H1 (cell line): ENCODE measurements at regions not wholly inside any gene's neighbourhood (a gene's known extent, or its start where the extent isn't known, plus 50 kb on each side); places are given as distances from the start of the nearest gene placed in this dataset.

Experiments used
- CTCF ChIA-PET: fragments of 300-600 bp; sonication (Branson Sonifier 250); formaldehyde crosslinking; loops from one replicate; lab custom pipeline; 2021; ENCODE audit not compliant: partially characterized antibody; lab: Charles Lee
- POLR2A ChIA-PET: fragments of 300-600 bp; sonication (Branson Sonifier 250); formaldehyde crosslinking; loops from one replicate; lab custom pipeline; 2021; ENCODE audit warnings: inconsistent platforms; ENCODE audit not compliant: partially characterized antibody; lab: Charles Lee
- DNase-seq, 2 experiments: peaks; one replicate each; pipeline versions ENCODE4 v3.0.0 to v3.0.0-alpha.2; 2010 to 2022; ENCODE audit warnings: low spot score in 2 of 2, low read depth in 1 of 2, mixed read lengths in 1 of 2
- FAIRE-seq: peaks from 2 replicates; lab custom pipeline; 2011; peaks lifted over from hg19 to GRCh38; lab: Jason Lieb, UNC
- H2AFZ ChIP-seq: 2 replicates; pipeline ENCODE4 v1.8.1; 2012; ENCODE audit warnings: low read length, inconsistent platforms
- H2AK5ac ChIP-seq: 2 replicates; pipeline ENCODE4 v1.6.1; 2013; ENCODE audit warnings: low read depth, low read length
- H2BK120ac ChIP-seq: replicated peaks from 2 replicates; pipeline ENCODE3; 2013; ENCODE audit warnings: low read depth, low read length, inconsistent platforms
- H2BK12ac ChIP-seq: 2 replicates; pipeline ENCODE4 v1.6.1; 2013; ENCODE audit warnings: low read depth, low read length
- H2BK15ac ChIP-seq: 2 replicates; pipeline ENCODE4 v1.6.1; 2013; ENCODE audit warnings: low read length
- H2BK20ac ChIP-seq: 2 replicates; pipeline ENCODE4 v1.6.1; 2013; ENCODE audit warnings: low read length
- H2BK5ac ChIP-seq: 2 replicates; pipeline ENCODE4 v1.6.1; 2013; ENCODE audit warnings: low read depth, low read length
- H3K14ac ChIP-seq: 2 replicates; pipeline ENCODE4 v1.6.1; 2013; ENCODE audit warnings: inconsistent platforms; ENCODE audit not compliant: insufficient read length
- H3K18ac ChIP-seq: 2 replicates; pipeline ENCODE4 v1.6.1; 2013; ENCODE audit warnings: low read length; ENCODE audit errors: extremely low read depth
- H3K23ac ChIP-seq: 2 replicates; pipeline ENCODE4 v1.6.1; 2013; ENCODE audit warnings: inconsistent platforms; ENCODE audit not compliant: insufficient read length
- H3K23me2 ChIP-seq: 2 replicates; pipeline ENCODE4 v1.6.1; 2013; ENCODE audit warnings: low read depth, low read length
- H3K27ac ChIP-seq: 2 replicates; pipeline ENCODE4 v1.6.1; 2011; ENCODE audit warnings: low read depth, low read length, inconsistent platforms
- H3K27me3 ChIP-seq, 4 experiments: replicated peaks in 1 of 4; 1 replicate in 1 of 4; 2 replicates in 3 of 4; pipeline versions ENCODE4 v1.6.1 to v1.8.1; 2011 to 2013; ENCODE audit warnings: low read length in 3 of 4, mild to moderate bottlenecking in 3 of 4, inconsistent platforms in 2 of 4, mixed read lengths in 2 of 4, moderate library complexity in 1 of 4; ENCODE audit not compliant: control insufficient read depth in 3 of 4, insufficient read depth in 3 of 4; ENCODE audit errors: extremely low read depth in 1 of 4
- H3K36me3 ChIP-seq, 4 experiments: 2 replicates each; pipeline versions ENCODE4 v1.6.1 to v1.8.1; 2011 to 2013; ENCODE audit warnings: mild to moderate bottlenecking in 4 of 4, low read length in 3 of 4, moderate library complexity in 2 of 4, control low read depth in 1 of 4, inconsistent platforms in 1 of 4; ENCODE audit not compliant: insufficient read depth in 4 of 4, control insufficient read depth in 2 of 4
- H3K4ac ChIP-seq: replicated peaks from 2 replicates; pipeline ENCODE3; 2013; ENCODE audit warnings: low read length, low read depth, mixed read lengths, inconsistent platforms; ENCODE audit not compliant: insufficient read length
- H3K4me1 ChIP-seq, 4 experiments: replicated peaks in 1 of 4; 1 replicate in 1 of 4; 2 replicates in 3 of 4; pipeline versions ENCODE4 v1.6.1 to v1.8.1; 2011 to 2013; ENCODE audit warnings: low read length in 3 of 4, inconsistent platforms in 2 of 4, mixed read lengths in 1 of 4; ENCODE audit not compliant: insufficient read depth in 4 of 4, control insufficient read depth in 3 of 4
- H3K4me2 ChIP-seq, 2 experiments: 2 replicates each; pipeline versions ENCODE4 v1.6.1 to v1.8.1; 2011 to 2013; ENCODE audit warnings: low read depth in 2 of 2, low read length in 2 of 2, control low read depth in 1 of 2, inconsistent platforms in 1 of 2, mild to moderate bottlenecking in 1 of 2; ENCODE audit not compliant: insufficient read depth in 1 of 2
- H3K4me3 ChIP-seq, 4 experiments: fragments of 200-600, 300-600 bp in 1 of 4; sonication (generic), shearing (Covaris generic), sonication (Bioruptor Twin) in 1 of 4; 2 replicates each; pipeline versions ENCODE4 v1.5.1 to v1.8.1; 2011 to 2016; ENCODE audit warnings: low read length in 4 of 4, low read depth in 3 of 4, control low read depth in 2 of 4, inconsistent platforms in 2 of 4, mild to moderate bottlenecking in 2 of 4, mixed read lengths in 1 of 4, moderate library complexity in 1 of 4; ENCODE audit not compliant: insufficient read depth in 2 of 4; ENCODE audit errors: extremely low read depth in 1 of 4
- H3K56ac ChIP-seq: replicated peaks from 2 replicates; pipeline ENCODE3; 2013; ENCODE audit warnings: low read depth, mild to moderate bottlenecking, mixed read lengths, low read length, inconsistent platforms; ENCODE audit not compliant: insufficient read length
- H3K79me1 ChIP-seq: 2 replicates; pipeline ENCODE4 v1.6.1; 2013; ENCODE audit warnings: low read depth, low read length, control low read depth
- H3K79me2 ChIP-seq, 2 experiments: 2 replicates each; pipeline versions ENCODE4 v1.6.1 to v1.8.1; 2012 to 2013; ENCODE audit warnings: low read length in 2 of 2, mild to moderate bottlenecking in 2 of 2, inconsistent platforms in 1 of 2; ENCODE audit not compliant: insufficient read depth in 2 of 2, control insufficient read depth in 1 of 2
- H3K9ac ChIP-seq, 4 experiments: replicated peaks in 1 of 4; 1 replicate in 1 of 4; 2 replicates in 3 of 4; pipeline versions ENCODE4 v1.6.1 to v1.8.1; 2011 to 2013; ENCODE audit warnings: low read depth in 3 of 4, low read length in 3 of 4, control low read depth in 2 of 4, mild to moderate bottlenecking in 2 of 4, moderate library complexity in 2 of 4, inconsistent platforms in 1 of 4; ENCODE audit errors: extremely low read depth in 1 of 4
- H3K9me3 ChIP-seq, 2 experiments: 2 replicates each; pipeline versions ENCODE4 v1.6.1 to v1.8.1; 2012 to 2013; ENCODE audit warnings: mild to moderate bottlenecking in 2 of 2, moderate library complexity in 2 of 2, control low read depth in 1 of 2, inconsistent platforms in 1 of 2, low read depth in 1 of 2, low read length in 1 of 2, mixed read lengths in 1 of 2; ENCODE audit not compliant: insufficient read depth in 2 of 2
- H4K20me1 ChIP-seq, 2 experiments: replicated peaks in 1 of 2; 2 replicates each; pipeline versions ENCODE3 to v1.8.1; 2011 to 2013; ENCODE audit warnings: inconsistent platforms in 2 of 2, low read length in 2 of 2, mild to moderate bottlenecking in 1 of 2; ENCODE audit not compliant: insufficient read depth in 2 of 2, control insufficient read depth in 1 of 2
- H4K5ac ChIP-seq: 2 replicates; pipeline ENCODE4 v1.6.1; 2013; ENCODE audit warnings: low read length, low read depth, mixed read lengths, inconsistent platforms; ENCODE audit not compliant: insufficient read length
- H4K8ac ChIP-seq: 2 replicates; pipeline ENCODE4 v1.8.0; 2013; ENCODE audit warnings: mild to moderate bottlenecking, moderate library complexity, low read length, inconsistent platforms; ENCODE audit not compliant: insufficient read depth; ENCODE audit errors: extremely low read depth
- H4K91ac ChIP-seq: replicated peaks from 2 replicates; pipeline ENCODE3; 2013; ENCODE audit warnings: low read length, mixed read lengths, inconsistent platforms; ENCODE audit not compliant: insufficient read length
- ASH2L ChIP-seq: fragments of 200-600, 300-600 bp; sonication (generic); IDR thresholded peaks from one replicate; pipeline ENCODE4 v1.7.1; 2017; ENCODE audit warnings: low read length
- CHD1 ChIP-seq: IDR thresholded peaks from 2 replicates; pipeline ENCODE4 v1.6.1; 2012; ENCODE audit warnings: low read depth, low read length, improper control_type of control experiment
- SIRT6 ChIP-seq: IDR thresholded peaks from one replicate; pipeline ENCODE4 v1.7.1; 2012; ENCODE audit warnings: low read length, inconsistent platforms
- WGBS, 2 experiments: shearing (Covaris generic) in 1 of 2; methylation state at CpG; one replicate each; pipeline versions ENCODE4 v1.1.6 to v1.1.7; 2013 to 2015; ENCODE audit warnings: low lambda C conversion rate in 2 of 2, mixed read lengths in 2 of 2, inconsistent platforms in 1 of 2, low coverage in 1 of 2, missing lambda C conversion rate in 1 of 2; ENCODE audit not compliant: insufficient replicate concordance in 2 of 2, insufficient coverage in 1 of 2, insufficient read length in 1 of 2; ENCODE audit errors: extremely low coverage in 1 of 2, missing lambda C conversion rate in 1 of 2; 5-methylcytosine and 5-hydroxymethylcytosine counted together
- TF ChIP-seq, protein P1 (sequence below): IDR thresholded peaks from 2 replicates; pipeline ENCODE4 v1.6.1; 2012; ENCODE audit warnings: inconsistent platforms

DNA sequence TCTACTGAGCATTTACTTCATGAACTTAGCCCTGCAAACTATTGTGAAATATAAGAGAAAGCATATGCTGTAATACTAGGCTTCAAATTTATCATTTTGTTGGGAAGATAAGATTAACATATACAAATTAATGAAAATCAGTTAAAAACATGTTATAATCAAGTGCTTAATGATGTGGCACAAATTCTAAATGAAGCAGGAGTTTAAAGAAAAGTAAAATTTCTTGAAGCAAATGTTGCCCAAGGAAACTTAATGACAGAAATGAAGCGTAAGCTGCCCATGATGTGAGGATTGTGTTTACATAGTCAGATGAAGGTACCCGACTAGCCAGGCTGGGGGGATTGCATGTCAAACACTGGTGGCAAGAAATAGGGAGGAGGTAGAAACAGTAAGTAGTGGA lies 103.1 kb upstream of the GAP43 start:
- Histone ChIP-seq H3K9me3 (no peaks in the 10 kb centered on the region), H3K79me1 (no peaks in the 10 kb centered on the region), H4K5ac (no peak overlapping the region), H3K9ac (no peak overlapping the region), H2AK5ac (no peak overlapping the region), H3K4me2 (no peak overlapping the region), H3K56ac (no peak overlapping the region), H3K4me3 (no peak overlapping the region), H3K23ac (no peak overlapping the region), H3K23me2 (peaks cover 2% of the 10 kb centered on the region; the same call in 1 of the 2 replicates), H3K36me3 (no peaks in the 10 kb centered on the region), H3K79me2 (no peaks in the 10 kb centered on the region), H3K27me3 (no peaks in the 10 kb centered on the region), H2AFZ (no peak overlapping the region), H2BK20ac (no peak overlapping the region), H3K14ac (no peak overlapping the region), H4K20me1 (no peaks in the 10 kb centered on the region), H2BK12ac (no peak overlapping the region), H3K4me1 (peaks cover 0 to 6% (median 2%) of the 10 kb centered on the region in 4 experiments; a peak in 3 of 7 replicates), H3K4ac (no peak overlapping the region), H4K91ac (no peak overlapping the region), H4K8ac (no peak overlapping the region), H2BK5ac (no peak overlapping the region), H2BK120ac (no peak overlapping the region), H3K18ac (no peak overlapping the region), H3K27ac (no peak overlapping the region), H2BK15ac (no peak overlapping the region)
- ChIA-PET CTCF (interaction anchor here (0.6 kb wide), 1 partner anchor 645 kb away, joined by 3 read pairs; no protein-coding TSS in a partner anchor), POLR2A (interaction anchor here (1.1 kb wide), 1 partner anchor 11 kb away, joined by 3 read pairs; no protein-coding TSS in a partner anchor)
- FAIRE-seq: no peak
- WGBS, 2 experiments: 84% methylated on average over 2 of the region's 2 CpGs; no CpG with 5 or more reads in 1 of the 2 experiments
- no peak for DNase-seq
- TF ChIP-seq SIRT6: no peak
- TF ChIP-seq, protein P1, sequence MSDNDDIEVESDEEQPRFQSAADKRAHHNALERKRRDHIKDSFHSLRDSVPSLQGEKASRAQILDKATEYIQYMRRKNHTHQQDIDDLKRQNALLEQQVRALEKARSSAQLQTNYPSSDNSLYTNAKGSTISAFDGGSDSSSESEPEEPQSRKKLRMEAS: no peak
- TF ChIP-seq CHD1: no peak
- TF ChIP-seq ASH2L: no peak
